Amniotic epithelial cell (primary cell): ENCODE measurements at regions not wholly inside any gene's neighbourhood (a gene's known extent, or its start where the extent isn't known, plus 50 kb on each side); places are given as distances from the start of the nearest gene placed in this dataset.
"Not testable (repeated sequence)": the region's sequence is repeated elsewhere in the genome, so short reads cannot be mapped to it uniquely, and the experiment has no call there.

Experiments
- DNase-seq: peaks from one replicate; pipeline ENCODE4 v3.0.0-alpha.2; 2010; ENCODE audit warnings: low read depth

DNA sequence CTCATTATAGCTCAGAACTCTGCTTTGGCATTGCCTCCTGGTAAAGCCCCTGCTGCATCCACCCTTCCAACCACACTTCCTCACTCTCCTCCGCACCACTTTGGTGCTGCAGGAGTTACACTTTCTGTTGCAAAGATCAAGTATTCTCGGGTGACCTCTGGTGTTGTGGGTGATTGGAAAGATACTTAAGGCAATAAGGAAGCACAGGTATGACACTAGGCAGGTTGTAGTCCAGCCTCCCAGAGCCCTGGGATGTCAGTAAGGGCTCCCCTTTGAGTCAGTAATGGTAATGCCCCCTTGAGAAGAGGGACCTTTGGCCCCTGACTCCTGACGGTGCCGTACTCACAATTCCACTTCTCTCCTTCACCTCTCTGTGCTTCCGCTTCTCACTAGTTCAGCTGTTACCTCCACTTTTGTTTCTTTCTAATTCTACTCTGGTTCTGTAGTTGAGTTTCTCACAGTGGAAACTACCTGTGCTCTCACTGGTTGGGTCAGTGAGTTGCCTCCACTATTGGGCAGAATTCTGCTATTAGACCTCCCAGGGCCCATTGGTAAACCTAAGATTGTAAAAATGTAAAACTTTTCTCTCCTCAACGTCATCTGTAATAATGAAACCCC, 350.0 kb downstream of the GOLGA6L6 start:
- not testable (repeated sequence) for DNase-seq

DNA sequence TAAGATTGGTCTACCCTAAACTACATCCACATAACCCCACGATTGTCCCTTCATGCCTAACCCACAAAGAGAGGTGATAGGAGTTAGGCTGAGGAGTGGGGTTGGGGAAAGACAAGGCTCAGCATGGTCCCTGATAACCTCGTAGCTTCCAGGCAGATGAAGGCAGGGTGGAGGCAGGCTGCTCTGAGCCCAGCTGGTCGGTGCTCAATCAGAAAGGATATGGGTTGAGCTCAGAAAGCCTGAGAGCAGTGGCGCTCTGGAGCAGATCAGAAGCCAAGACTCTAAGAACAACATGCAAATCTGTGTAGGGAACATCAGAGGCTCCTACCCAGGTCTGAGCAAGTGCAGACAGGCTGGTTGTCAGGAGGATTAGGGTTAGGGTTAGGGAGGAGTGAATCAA, 353.0 kb downstream of the GOLGA6L6 start:
- DNase-seq: not testable (repeated sequence)

DNA sequence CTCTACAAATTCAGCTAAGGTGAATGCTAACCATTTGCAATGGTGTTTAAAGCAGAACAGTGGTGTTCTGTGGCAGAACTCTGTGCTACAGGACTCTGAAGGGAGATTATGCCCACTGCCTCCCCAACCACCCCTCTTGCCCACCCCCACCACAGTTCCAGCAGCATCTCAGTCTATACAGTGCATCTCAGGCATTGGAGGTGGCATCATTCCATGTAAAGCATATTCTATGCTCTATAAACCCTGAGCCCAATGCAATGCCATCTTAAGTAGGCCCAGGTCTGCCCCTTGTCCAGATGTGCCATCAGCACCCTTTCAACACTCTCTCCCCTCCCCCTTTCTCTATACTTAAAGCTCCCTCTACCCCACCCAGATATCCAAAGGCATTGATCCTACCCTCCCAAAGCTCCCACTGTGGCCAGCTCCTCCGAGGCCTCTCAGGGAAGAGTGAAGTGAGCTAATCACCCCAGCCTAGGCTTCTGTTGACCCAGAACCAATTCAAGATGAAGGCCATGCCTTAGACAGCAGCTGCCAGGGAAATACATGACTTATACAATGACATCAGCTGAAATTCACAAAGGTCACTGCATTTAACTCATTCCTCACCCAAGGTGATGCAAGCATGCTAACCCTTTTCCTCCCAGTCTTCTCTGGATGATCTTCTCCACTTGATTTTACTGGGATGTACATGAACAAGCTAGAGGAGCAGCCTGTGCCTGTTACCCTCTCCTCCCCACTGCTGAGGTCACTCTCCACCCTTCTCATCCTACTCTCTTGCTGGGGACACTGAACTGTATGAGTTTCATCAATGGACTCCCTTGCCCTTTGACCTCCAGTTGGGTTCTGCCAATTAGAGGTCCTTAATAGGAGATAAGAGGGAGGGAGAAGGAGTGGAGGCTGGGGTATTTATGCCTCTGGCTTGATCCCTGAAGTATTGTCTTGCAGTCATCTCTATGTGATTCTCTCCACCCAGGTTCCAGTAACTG, 353.9 kb downstream of the GOLGA6L6 start:
- not testable (repeated sequence) for DNase-seq

DNA sequence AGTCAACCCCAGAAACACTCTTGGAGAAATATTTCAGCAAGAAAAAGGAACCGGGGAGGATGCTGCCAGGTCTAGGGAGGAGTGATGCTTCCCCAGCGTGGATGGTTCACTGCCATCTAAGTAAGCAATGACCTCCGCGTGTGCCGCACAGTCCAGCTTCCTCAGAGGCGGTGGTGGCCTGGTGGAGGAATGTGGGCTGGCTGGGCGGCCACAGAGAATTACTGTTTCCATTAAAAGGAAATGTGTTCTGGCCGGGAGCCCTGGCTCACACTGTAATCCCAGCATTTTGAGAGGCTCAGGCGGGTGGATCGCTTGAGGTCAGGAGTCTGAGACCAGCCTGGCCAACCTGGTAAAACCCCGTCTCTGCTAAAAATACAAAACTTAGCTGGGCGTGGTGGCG, 356.7 kb downstream of the GOLGA6L6 start:
- not testable (repeated sequence) for DNase-seq

DNA sequence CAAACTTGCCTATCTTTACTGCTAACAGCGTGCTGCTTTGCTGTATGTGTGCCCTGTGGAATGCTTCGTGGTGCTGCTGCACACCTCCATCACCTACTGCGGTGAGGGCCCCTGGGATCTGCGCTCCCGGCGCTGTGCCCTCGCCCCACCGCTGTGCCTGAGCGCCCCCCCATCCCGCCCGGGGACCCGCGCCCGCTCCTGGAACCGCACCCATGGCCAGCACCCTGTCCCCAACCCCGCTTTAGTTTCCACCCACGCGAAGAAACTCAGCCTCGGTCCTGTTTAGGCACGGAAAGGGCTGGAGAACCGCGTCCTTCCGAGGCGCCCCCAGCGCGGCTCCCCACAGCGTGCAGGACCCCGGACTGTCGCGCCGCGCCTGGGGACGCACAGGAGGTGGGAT, 373.4 kb downstream of the GOLGA6L6 start:
- not testable (repeated sequence) for DNase-seq

DNA sequence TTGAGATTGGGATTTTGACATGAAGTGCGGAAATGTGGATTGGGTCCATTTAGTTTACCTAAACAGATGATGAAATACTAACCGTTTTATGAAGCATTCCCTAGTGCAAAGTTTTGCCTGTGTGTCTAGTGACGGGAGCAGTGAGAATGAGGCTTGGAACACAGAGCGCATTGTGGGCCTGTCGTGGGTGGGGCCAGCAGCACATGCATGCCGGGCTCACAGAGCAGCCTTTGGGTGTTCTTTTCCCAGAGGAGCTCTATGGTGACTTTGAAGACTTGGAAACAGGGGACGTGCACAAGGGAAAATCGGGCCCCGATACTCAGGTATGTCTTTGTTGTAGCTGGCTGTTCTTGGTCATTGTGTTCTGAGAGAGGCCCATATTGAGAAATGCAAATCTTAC, 388.1 kb downstream of the GOLGA6L6 start:
- not testable (repeated sequence) for DNase-seq

DNA sequence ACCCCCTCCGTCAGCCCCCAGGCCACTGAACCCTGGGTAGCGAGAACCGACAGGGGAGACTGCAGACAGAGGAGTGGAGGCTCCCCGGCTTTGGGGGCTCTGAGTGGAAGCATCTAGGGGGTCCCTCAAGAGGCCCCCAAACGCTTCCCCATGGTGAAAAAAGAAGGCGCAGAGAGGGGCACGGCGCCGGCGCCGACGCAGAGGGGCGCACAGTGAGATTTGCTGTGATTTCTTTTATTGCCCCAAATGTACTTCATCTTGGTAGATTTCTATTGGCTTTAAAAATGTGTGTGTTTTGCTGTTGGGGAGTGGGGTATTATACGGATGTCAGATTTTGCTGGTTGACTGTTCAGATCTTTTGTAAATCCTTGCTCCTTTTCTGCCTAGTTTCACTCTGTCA, 392.9 kb downstream of the GOLGA6L6 start:
- not testable (repeated sequence) for DNase-seq

DNA sequence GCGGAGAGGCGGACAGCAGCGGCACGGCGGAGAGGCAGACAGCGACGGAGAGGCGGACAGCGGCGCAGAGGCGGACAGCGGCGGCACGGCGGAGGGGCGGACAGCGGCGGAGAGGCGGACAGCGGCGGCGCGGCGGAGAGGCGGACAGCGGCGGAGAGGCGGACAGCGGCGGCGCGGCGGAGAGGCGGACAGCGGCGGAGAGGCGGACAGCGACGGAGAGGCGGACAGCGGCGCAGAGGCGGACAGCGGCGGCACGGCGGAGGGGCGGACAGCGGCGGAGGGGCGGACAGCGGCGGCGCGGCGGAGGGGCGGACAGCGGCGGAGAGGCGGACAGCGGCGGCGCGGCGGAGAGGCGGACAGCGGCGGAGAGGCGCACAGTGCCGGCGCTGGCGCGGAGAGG, 393.6 kb downstream of the GOLGA6L6 start:
- not testable (repeated sequence) for DNase-seq

DNA sequence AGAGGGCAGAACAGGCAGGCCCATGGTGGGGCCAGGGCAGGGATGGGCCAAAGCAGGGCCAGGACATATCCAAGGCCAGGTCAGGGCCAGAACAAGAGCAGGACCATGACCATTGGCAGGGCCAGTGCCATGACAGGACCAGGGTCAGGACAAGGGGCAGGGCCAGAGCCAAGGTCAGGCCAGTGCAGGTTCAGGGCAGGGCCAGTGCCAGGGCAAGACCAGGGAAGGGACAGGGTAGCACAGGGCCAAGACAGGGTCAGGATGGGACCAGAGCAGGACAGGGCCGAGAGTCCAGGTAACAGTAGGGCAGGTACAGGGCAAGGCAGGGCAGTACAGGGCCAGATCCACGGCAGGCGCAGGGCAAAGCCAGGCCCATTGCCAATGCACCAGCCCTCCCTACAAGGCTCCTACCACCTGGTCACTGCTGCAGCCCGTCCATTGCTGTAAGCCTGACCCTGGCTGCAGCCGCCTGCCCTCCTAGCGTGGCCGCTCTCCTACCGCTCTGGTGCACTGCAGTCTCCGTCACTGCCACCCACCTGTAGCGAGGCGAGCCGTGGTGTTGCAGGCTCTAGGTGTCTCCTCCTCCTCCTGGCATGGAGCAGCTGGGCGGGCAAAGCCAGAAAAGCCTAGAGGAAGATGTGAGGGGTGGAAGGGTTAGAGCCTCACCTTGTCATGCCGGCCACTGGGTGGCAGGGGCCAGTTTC, 397.1 kb downstream of the GOLGA6L6 start:
- not testable (repeated sequence) for DNase-seq

DNA sequence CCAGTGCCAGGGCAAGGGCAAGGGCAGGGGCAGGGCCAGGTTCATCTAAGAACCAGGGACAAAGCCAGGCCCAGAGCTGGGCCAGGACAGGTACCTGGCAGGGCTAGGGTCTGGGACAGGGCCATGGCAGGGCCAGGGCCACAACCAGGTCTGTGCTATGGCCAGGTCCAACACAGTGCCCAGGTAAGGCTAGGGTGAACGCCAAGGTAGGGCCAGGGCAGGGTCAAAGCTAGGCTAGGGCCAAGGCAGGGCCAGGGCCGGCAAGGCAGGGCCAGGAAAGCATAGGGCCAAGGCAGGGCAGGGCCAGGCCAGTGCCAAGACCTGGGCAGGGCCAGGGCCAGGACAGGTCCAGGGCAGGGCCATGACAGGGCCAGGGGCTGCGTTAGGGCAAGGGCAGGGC, 398.7 kb downstream of the GOLGA6L6 start:
- not testable (repeated sequence) for DNase-seq

DNA sequence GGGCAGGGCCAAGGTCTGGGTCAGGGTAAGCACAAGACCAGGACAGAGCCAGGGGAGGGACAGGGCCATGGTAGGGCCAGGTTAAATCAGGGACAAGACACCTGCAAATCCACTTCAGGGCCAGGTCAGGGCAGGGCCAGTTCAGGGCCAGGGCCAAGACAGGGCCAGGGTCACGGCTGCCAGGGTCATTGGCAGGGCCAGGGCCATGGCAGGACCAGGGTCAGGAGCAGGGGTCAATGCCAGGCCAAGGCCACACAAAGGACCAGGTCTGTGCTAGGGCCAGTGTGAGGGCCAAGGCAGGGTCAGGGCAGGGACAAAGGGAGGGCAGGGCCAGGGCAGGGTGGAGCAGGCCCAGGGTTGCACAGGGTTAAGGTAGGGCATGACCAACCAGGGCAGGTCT, 399.2 kb downstream of the GOLGA6L6 start:
- not testable (repeated sequence) for DNase-seq

DNA sequence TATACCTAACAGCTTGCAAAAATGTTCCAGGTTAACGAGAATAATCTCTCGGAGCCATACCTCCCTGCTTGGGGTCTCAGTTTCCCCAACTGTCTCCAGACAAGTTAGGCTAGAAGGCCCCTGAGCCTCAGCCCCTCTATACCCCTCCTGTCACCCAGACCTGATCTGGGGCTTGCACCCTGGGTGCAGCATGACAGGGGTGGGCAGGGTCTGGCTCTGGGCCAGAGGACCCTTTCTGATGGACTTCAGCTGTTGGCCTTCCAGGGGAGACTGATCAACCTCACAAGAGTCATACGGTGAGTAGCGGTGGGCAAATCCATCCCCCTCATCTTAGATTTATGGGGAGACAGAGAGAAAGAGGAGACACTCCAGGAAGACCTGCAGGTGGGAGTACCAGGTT, 416.9 kb downstream of the GOLGA6L6 start:
- not testable (repeated sequence) for DNase-seq

DNA sequence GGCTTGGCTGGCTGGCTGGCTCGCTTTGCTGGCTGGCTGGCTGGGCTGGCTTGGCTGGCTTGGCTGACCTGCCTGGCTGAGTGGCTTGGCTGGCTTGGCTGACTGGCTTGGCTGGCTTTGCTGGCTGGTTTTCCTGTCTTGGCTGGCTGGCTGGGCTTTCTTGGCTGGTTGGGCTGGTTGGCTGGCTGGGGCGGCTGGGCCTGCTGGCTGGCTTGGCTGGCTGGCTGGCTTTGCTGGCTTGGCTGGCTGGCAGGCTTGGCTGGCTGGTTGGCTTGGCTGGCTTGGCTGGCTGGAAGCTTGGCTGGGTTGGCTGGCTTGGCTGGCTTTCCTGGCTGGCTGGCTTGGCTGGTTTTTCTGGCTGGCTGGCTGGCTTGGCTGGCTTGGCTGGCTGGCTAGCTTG, 435.6 kb downstream of the GOLGA6L6 start:
- no peak for DNase-seq

DNA sequence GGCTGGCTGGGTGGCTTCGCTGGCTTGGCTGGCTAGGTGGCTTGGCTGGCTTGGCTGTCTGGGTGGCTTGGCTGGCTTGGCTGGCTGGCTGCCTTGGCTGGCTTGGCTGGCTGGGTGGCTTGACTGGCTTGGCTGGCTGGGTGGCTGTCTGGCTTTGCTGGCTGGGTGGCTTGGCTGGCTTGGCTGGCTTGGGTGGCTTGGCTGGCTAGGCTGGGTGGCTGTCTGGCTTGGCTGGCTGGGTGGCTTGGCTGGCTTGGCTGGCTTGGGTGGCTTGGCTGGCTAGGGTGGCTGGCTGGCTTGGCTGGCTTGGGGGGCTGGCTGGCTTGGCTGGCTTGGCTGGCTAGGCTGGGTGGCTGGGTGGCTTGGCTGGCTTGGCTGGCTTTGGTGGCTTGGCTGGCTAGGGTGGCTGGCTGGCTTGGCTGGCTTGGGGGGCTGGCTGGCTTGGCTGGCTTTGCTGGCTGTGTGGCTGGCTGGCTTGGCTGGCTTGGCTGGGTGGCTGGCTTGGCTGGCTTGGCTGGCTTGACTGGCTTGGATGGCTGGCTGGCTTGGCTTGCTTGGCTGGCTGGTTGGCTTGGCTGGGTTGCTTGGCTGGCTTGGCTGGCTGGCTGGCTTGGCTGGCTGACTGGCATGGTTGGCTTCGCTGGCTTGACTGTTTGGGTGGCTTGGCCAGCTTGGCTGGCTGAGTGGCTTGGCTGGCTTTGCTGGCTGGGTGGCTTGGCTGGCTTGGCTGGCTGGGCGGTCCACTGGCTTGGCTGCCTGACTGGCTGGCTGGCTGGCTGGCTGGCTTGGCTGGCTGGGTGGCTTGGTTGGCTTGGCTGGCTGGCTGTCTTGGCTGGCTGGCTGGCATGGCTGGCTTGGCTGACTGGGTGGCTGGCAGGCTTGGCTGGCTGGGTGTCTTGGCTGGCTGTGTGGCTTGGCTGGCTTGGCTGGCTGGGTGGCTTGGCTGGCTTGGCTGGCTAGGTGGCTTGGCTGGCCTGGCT, 436.3 kb downstream of the GOLGA6L6 start:
- DNase-seq: not testable (repeated sequence)

DNA sequence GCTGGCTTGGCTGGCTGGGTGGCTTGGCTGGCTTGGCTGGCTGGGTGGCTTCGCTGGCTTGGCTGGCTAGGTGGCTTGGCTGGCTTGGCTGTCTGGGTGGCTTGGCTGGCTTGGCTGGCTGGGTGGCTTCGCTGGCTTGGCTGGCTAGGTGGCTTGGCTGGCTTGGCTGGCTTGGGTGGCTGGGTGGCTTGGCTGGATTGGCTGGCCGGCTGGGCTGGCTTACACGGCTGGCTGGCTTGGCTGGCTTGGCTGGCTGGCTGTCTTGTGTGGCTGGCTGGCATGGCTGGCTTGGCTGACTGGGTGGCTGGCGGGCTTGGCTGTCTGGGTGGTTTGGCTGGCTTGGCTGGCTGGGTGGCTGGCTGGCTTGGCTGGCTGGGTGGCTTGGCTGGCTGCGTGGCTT, 437.0 kb downstream of the GOLGA6L6 start:
- DNase-seq: not testable (repeated sequence)

DNA sequence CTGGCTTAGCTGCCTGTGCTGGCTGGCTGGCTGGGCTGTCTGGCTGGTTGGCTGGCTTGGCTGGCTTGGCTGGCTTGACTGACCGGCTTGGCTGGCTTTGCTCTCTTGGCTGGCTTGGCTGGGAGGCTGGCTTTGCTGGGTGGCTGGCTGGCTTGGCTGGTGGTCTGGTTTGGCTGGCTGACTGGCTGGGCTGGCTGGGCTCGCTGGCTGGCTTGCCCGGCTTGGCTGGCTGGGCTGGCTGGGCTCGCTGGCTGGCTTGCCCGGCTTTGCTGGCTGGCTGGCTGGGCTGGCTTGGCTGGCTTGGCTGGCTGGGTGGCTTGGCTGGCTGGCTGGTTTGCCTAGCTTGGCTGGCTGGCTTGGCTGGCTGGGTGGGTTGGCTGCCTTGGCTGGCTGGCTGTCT, 438.7 kb downstream of the GOLGA6L6 start:
- not testable (repeated sequence) for DNase-seq

DNA sequence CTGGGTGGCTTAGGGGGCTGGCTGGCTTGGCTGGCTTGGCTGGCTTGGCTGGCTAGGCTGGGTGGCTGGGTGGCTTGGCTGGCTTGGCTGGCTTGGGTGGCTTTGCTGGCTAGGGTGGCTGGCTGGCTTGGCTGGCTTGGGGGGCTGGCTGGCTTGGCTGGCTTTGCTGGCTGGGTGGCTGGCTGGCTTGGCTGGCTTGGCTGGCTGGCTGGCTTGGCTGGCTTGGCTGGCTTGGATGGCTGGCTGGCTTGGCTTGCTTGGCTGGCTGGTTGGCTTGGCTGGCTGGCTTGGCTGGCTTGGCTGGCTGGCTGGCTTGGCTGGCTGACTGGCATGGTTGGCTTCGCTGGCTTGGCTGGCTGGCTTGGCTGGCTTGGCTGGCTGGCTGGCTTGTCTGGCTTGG, 439.4 kb downstream of the GOLGA6L6 start:
- not testable (repeated sequence) for DNase-seq

DNA sequence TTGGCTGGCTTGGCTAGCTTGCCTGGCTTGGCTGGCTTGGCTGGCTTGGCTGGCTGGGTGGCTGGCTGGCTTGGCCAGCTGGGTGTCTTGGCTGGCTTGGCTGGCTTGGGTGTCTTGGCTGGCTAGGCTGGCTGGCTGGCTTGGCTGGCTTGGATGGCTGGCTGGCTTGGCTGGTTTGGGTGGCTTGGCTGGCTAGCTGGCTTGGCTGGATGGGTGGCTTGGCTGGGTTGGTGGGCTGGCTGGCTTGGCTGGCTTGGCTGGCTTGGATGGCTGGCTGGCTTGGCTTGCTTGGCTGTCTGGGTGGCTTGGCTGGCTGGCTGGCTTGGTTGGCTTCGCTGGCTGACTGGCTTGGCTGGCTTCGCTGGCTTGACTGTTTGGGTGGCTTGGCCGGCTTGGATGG, 440.3 kb downstream of the GOLGA6L6 start:
- not testable (repeated sequence) for DNase-seq

DNA sequence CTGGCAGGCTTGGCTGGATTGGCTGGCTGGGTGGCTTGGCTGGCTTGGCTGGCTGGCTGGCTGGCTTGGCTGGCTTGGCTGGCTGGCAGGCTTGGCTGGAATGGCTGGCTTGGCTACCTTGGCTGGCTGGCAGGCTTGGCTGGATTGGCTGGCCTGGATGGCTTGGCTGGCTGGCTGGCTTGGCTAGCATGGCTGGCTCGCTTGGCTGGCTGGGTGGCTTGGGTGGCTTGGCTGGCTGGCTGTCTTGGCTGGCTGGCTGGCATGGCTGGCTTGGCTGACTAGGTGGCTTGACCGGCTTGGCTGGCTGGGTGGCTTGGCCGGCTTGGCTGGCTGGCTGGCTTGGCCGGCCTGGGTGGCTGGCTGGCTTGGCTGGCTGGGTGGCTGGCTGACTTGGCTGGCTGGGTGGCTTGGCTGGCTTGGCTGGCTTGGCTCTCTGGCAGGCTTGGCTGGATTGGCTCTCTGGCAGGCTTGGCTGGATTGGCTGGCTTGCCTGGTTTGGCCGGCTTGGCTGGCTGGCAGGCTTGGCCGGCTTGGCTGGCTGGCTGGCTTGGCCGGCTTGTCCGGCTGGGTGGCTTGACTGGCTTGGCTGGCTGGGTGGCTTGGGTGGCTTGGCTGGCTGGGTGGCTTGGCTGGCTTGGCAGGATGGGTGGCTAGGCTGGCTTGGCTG, 440.9 kb downstream of the GOLGA6L6 start:
- DNase-seq: not testable (repeated sequence)

DNA sequence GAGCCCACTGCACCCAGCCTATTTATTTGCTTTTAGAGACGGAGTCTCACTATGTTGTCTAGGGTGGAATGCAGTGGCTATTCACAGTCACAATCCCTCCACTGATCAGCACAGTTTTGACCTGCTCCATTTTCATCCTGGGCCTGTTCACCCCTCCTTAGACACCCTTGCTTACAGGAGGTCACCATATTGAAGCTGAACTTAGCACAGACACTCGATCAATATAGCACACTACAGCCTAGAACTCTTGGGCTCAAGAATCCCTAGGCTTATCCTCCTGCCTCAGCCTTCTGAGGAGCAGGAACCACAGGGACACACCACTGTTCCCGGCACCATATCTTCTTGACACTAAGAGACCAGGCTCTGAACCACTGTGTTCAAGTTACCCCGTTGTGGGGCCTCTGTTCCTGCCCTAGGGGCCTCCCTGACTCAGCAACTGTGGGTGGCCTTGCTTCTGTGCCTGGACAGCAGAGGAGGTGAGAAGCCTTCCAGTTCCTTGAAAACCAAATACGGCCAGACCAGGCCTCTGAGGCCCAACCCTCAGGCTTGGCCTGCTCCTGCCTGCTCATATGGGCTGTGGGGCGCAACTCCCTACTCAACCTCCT, 445.8 kb downstream of the GOLGA6L6 start:
- not testable (repeated sequence) for DNase-seq
